Liver (tissue), 8 donors: ENCODE measurements at regions not wholly inside any gene's neighbourhood (a gene's known extent, or its start where the extent isn't known, plus 50 kb on each side); places are given as distances from the start of the nearest gene placed in this dataset.

Experiments used
- DNase-seq: peaks from one replicate; pipeline ENCODE4 v3.0.0-alpha.2; 2017; ENCODE audit warnings: low spot score
- H3K27ac ChIP-seq, 2 donors: one replicate each; pipeline ENCODE4 v1.7.0; 2013; ENCODE audit warnings: inconsistent platforms in 2 of 2, low read length in 2 of 2, control low read depth in 1 of 2, low read depth in 1 of 2, mild to moderate bottlenecking in 1 of 2
- H3K27me3 ChIP-seq, 4 donors: one replicate each; pipeline versions ENCODE4 v1.6.1 to v1.7.0; 2013; ENCODE audit warnings: low read length in 3 of 4, inconsistent platforms in 1 of 4, mild to moderate bottlenecking in 1 of 4, moderate library complexity in 1 of 4; ENCODE audit not compliant: control insufficient read depth in 4 of 4, insufficient read depth in 4 of 4
- H3K36me3 ChIP-seq, 4 donors: one replicate each; pipeline versions ENCODE4 v1.6.1 to v1.7.0; 2013; ENCODE audit warnings: low read length in 3 of 4, mild to moderate bottlenecking in 3 of 4, low read depth in 1 of 4, moderate library complexity in 1 of 4; ENCODE audit not compliant: control insufficient read depth in 4 of 4, insufficient read depth in 3 of 4
- H3K4me1 ChIP-seq, 4 donors: one replicate each; pipeline versions ENCODE4 v1.6.1 to v1.7.0; 2013; ENCODE audit warnings: low read length in 3 of 4, mild to moderate bottlenecking in 3 of 4, moderate library complexity in 1 of 4; ENCODE audit not compliant: control insufficient read depth in 4 of 4, insufficient read depth in 4 of 4
- H3K4me3 ChIP-seq, 3 donors: one replicate each; pipeline versions ENCODE4 v1.6.1 to v1.7.0; 2013; ENCODE audit warnings: low read length in 3 of 3, control low read depth in 1 of 3, low read depth in 1 of 3, mild to moderate bottlenecking in 1 of 3
- H3K9ac ChIP-seq, 2 donors: one replicate each; pipeline ENCODE4 v1.7.0; 2013; ENCODE audit warnings: low read length in 2 of 2, mild to moderate bottlenecking in 2 of 2, moderate library complexity in 2 of 2, control low read depth in 1 of 2, low read depth in 1 of 2
- H3K9me3 ChIP-seq, 4 donors: one replicate each; pipeline versions ENCODE4 v1.6.1 to v1.7.0; 2013; ENCODE audit warnings: low read length in 3 of 4; ENCODE audit not compliant: control insufficient read depth in 4 of 4
- EGR1 ChIP-seq, 2 donors: IDR thresholded peaks; 2 replicates each; pipeline ENCODE4 v1.6.1; 2016 to 2018; ENCODE audit warnings: antibody characterized with exemption in 2 of 2, low read depth in 2 of 2
- FOXA1 ChIP-seq: IDR thresholded peaks from 2 replicates; pipeline ENCODE4 v1.6.1; 2016; ENCODE audit warnings: antibody characterized with exemption
- FOXA2 ChIP-seq: IDR thresholded peaks from 2 replicates; pipeline ENCODE4 v1.6.1; 2016; ENCODE audit warnings: antibody characterized with exemption
- GABPA ChIP-seq, 2 donors: IDR thresholded peaks in 1 of 2; conservative IDR thresholded peaks in 1 of 2; 2 replicates each; pipeline ENCODE4 v1.6.1; 2016; ENCODE audit warnings: antibody characterized with exemption in 2 of 2, mild to moderate bottlenecking in 1 of 2, moderate library complexity in 1 of 2
- HNF4A ChIP-seq, 2 donors: conservative IDR thresholded peaks; 2 replicates each; pipeline ENCODE4 v1.6.1; 2016; ENCODE audit warnings: antibody characterized with exemption in 2 of 2, mild to moderate bottlenecking in 2 of 2
- HNF4G ChIP-seq: IDR thresholded peaks from 2 replicates; pipeline ENCODE4 v1.6.1; 2016; ENCODE audit warnings: antibody characterized with exemption
- JUND ChIP-seq, 2 donors: IDR thresholded peaks; 2 replicates each; pipeline ENCODE4 v1.6.1; 2016; ENCODE audit warnings: antibody characterized with exemption in 2 of 2
- NR2F2 ChIP-seq: IDR thresholded peaks from 2 replicates; pipeline ENCODE4 v1.6.1; 2016; ENCODE audit warnings: antibody characterized with exemption
- RAD21 ChIP-seq, 2 donors: IDR thresholded peaks; 2 replicates each; pipeline ENCODE4 v1.6.1; 2016; ENCODE audit warnings: antibody characterized with exemption in 2 of 2, mild to moderate bottlenecking in 2 of 2
- RXRA ChIP-seq, 2 donors: IDR thresholded peaks; 2 replicates each; pipeline ENCODE4 v1.6.1; 2017 to 2018; ENCODE audit warnings: antibody characterized with exemption in 2 of 2, mild to moderate bottlenecking in 1 of 2
- SP1 ChIP-seq: IDR thresholded peaks from 2 replicates; pipeline ENCODE4 v1.6.1; 2018; ENCODE audit warnings: antibody characterized with exemption, mild to moderate bottlenecking
- TAF1 ChIP-seq: conservative IDR thresholded peaks from 2 replicates; pipeline ENCODE4 v1.6.1; 2016; ENCODE audit warnings: antibody characterized with exemption, mild to moderate bottlenecking
- YY1 ChIP-seq: IDR thresholded peaks from 2 replicates; pipeline ENCODE4 v1.6.1; 2016; ENCODE audit warnings: antibody characterized with exemption, mild to moderate bottlenecking
- WGBS: extraction: QIAGEN DNeasy Blood & Tissue Kit; methylation state at CpG from one replicate; pipeline ENCODE4 v1.1.7; 2013; 5-methylcytosine and 5-hydroxymethylcytosine counted together
- TF ChIP-seq, protein P1 (sequence below): IDR thresholded peaks from 2 replicates; pipeline ENCODE4 v1.6.1; 2016; ENCODE audit warnings: antibody characterized with exemption, mild to moderate bottlenecking
- TF ChIP-seq, protein P2 (sequence below): IDR thresholded peaks from 2 replicates; pipeline ENCODE4 v1.6.1; 2016; ENCODE audit warnings: antibody characterized with exemption
- TF ChIP-seq, protein P3 (sequence below): fragments of 150-350 bp; IDR thresholded peaks from 2 replicates; pipeline ENCODE4 v1.5.1; 2017; ENCODE audit warnings: improper control_type of control experiment, low read depth, low read length; ENCODE audit not compliant: missing input control
- TF ChIP-seq, protein P4 (sequence below): IDR thresholded peaks from 2 replicates; pipeline ENCODE4 v1.6.1; 2016; ENCODE audit warnings: antibody characterized with exemption
- donor health status: healthy.
- donor health status: healthy.
- donor health status: healthy.
- donor health status: healthy.
- donor health status: healthy.

DNA sequence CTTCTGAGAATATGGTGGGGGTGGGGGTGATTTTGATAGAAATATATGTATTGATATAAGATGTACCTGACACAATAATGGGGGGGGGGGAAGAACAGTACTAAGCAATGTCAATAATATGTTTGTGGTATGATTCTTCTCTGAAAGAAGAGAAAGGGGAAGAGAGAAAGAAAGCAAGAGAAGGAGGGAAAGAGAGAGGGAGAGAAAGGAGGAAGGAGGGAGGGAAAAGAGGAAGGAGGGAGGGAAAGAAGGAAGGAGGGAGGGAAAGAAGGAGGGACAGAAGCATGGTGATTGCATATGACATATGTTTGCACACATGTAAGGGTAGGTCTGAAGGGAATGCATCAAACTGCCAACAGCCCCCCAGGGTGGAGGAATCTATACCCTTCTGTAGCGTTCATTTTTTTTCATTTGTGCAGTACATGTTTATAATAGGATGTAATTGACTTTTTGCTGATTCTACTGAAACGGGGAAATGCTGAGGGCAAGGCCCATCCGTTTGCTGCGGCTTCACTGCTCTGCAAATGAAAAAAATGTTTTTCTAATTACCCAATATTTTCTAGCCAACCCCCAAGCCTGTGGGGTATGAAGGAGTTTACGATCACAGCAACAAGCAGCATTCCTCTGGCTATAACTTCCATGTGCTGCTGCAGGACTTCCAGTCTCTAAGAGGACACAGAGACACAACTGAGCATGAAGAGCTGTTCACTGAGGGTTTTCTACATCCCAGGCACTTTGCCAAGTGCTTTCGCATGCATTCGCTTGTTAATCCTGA lies 119.3 kb upstream of the ZC3H12A start (continued):
- TF ChIP-seq NR2F2, result no peak
- no peak for TF ChIP-seq TAF1
- no peak for TF ChIP-seq HNF4G
- TF ChIP-seq FOXA1, result no peak
- TF ChIP-seq HNF4A (conservative IDR thresholded peaks at IDR 0.05), result no peak
- no peak for TF ChIP-seq JUND (IDR thresholded peaks at IDR 0.05)

DNA sequence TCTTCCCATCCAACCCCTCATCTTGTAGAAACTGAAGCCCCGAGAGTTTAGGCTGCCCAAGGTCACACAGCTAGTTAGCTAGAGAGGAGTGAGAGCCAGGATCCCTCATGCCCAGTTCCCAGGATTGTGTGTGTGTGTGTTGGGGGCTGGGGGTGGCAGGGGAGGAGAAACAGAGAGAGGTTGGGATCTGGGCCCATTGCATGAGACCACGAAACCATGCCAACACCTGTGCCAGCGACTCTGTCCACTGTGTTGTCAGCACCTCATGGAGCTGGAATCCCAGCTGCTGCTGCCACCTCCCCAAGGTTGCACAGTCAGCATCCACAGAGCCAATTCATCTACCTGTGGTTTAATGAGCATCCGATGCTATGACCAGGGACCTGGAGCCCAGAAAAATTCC lies 115.4 kb upstream of the ZC3H12A start:
- no peak for TF ChIP-seq GABPA (IDR thresholded peaks at IDR 0.05 in 1 of 2, conservative IDR thresholded peaks at IDR 0.05 in 1 of 2)
- no peak for TF ChIP-seq HNF4G
- TF ChIP-seq JUND (IDR thresholded peaks at IDR 0.05), result no peak
- no peak for TF ChIP-seq FOXA1
- TF ChIP-seq, protein P1, sequence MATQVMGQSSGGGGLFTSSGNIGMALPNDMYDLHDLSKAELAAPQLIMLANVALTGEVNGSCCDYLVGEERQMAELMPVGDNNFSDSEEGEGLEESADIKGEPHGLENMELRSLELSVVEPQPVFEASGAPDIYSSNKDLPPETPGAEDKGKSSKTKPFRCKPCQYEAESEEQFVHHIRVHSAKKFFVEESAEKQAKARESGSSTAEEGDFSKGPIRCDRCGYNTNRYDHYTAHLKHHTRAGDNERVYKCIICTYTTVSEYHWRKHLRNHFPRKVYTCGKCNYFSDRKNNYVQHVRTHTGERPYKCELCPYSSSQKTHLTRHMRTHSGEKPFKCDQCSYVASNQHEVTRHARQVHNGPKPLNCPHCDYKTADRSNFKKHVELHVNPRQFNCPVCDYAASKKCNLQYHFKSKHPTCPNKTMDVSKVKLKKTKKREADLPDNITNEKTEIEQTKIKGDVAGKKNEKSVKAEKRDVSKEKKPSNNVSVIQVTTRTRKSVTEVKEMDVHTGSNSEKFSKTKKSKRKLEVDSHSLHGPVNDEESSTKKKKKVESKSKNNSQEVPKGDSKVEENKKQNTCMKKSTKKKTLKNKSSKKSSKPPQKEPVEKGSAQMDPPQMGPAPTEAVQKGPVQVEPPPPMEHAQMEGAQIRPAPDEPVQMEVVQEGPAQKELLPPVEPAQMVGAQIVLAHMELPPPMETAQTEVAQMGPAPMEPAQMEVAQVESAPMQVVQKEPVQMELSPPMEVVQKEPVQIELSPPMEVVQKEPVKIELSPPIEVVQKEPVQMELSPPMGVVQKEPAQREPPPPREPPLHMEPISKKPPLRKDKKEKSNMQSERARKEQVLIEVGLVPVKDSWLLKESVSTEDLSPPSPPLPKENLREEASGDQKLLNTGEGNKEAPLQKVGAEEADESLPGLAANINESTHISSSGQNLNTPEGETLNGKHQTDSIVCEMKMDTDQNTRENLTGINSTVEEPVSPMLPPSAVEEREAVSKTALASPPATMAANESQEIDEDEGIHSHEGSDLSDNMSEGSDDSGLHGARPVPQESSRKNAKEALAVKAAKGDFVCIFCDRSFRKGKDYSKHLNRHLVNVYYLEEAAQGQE, result no peak
- TF ChIP-seq, protein P2, sequence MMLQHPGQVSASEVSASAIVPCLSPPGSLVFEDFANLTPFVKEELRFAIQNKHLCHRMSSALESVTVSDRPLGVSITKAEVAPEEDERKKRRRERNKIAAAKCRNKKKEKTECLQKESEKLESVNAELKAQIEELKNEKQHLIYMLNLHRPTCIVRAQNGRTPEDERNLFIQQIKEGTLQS, result no peak
- TF ChIP-seq NR2F2, result no peak
- no peak for TF ChIP-seq RXRA (IDR thresholded peaks at IDR 0.05)
- no peak for TF ChIP-seq YY1
- TF ChIP-seq, protein P3, sequence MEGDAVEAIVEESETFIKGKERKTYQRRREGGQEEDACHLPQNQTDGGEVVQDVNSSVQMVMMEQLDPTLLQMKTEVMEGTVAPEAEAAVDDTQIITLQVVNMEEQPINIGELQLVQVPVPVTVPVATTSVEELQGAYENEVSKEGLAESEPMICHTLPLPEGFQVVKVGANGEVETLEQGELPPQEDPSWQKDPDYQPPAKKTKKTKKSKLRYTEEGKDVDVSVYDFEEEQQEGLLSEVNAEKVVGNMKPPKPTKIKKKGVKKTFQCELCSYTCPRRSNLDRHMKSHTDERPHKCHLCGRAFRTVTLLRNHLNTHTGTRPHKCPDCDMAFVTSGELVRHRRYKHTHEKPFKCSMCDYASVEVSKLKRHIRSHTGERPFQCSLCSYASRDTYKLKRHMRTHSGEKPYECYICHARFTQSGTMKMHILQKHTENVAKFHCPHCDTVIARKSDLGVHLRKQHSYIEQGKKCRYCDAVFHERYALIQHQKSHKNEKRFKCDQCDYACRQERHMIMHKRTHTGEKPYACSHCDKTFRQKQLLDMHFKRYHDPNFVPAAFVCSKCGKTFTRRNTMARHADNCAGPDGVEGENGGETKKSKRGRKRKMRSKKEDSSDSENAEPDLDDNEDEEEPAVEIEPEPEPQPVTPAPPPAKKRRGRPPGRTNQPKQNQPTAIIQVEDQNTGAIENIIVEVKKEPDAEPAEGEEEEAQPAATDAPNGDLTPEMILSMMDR, result no peak
- TF ChIP-seq HNF4A (conservative IDR thresholded peaks at IDR 0.05), result no peak
- no peak for TF ChIP-seq EGR1 (IDR thresholded peaks at IDR 0.05; ENCODE audit: low read depth in 2 of 2)
- no peak for TF ChIP-seq SP1
- no peak for TF ChIP-seq RAD21 (IDR thresholded peaks at IDR 0.05)
- no peak for TF ChIP-seq FOXA2
- TF ChIP-seq, protein P4, sequence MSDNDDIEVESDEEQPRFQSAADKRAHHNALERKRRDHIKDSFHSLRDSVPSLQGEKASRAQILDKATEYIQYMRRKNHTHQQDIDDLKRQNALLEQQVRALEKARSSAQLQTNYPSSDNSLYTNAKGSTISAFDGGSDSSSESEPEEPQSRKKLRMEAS, result no peak
- Histone ChIP-seq H3K36me3 (no peaks in the 10 kb centered on the region), H3K4me1 (no peaks in the 10 kb centered on the region), H3K4me3 (no peak overlapping the region), H3K9ac (no peak overlapping the region), H3K27me3 (peaks cover 0 to 10% (median under 1%) of the 10 kb centered on the region in 4 donors), H3K9me3 (no peaks in the 10 kb centered on the region), H3K27ac (no peak overlapping the region)
- no peak for DNase-seq
- WGBS, result 77% methylated on average over 4 of the region's 4 CpGs
